Trophoblast cell (in vitro differentiated cells and primary cell): ENCODE measurements at regions not wholly inside any gene's neighbourhood (a gene's known extent, or its start where the extent isn't known, plus 50 kb on each side); places are given as distances from the start of the nearest gene placed in this dataset.

Experiments used
- DNase-seq, 2 donors: peaks; one replicate each; pipeline ENCODE4 v3.0.0-alpha.2; 2016
- H2AFZ ChIP-seq: 2 replicates; pipeline ENCODE4 v1.6.1; 2013; ENCODE audit warnings: low read length, moderate library complexity, mild to moderate bottlenecking; ENCODE audit not compliant: insufficient read depth, poor library complexity
- H2AK5ac ChIP-seq: 2 replicates; pipeline ENCODE4 v1.6.1; 2013; ENCODE audit warnings: mild to moderate bottlenecking, low read length
- H2BK120ac ChIP-seq: 2 replicates; pipeline ENCODE4 v1.6.1; 2013; ENCODE audit warnings: low read length, mild to moderate bottlenecking, moderate library complexity; ENCODE audit not compliant: insufficient read depth, poor library complexity
- H2BK12ac ChIP-seq: 2 replicates; pipeline ENCODE4 v1.6.1; 2013; ENCODE audit warnings: mild to moderate bottlenecking, low read length, moderate library complexity
- H2BK5ac ChIP-seq: 2 replicates; pipeline ENCODE4 v1.6.1; 2013; ENCODE audit warnings: low read length, low read depth, moderate library complexity, mild to moderate bottlenecking; ENCODE audit not compliant: poor library complexity
- H3K14ac ChIP-seq: 2 replicates; pipeline ENCODE4 v1.6.1; 2013; ENCODE audit warnings: mild to moderate bottlenecking, low read length
- H3K18ac ChIP-seq: 2 replicates; pipeline ENCODE4 v1.6.1; 2013; ENCODE audit warnings: mild to moderate bottlenecking, low read length
- H3K23ac ChIP-seq: 2 replicates; pipeline ENCODE4 v1.6.1; 2013; ENCODE audit warnings: low read length
- H3K27ac ChIP-seq: 2 replicates; pipeline ENCODE4 v1.5.1; 2013; ENCODE audit warnings: low read depth, mild to moderate bottlenecking, inconsistent platforms, low read length, moderate library complexity
- H3K27me3 ChIP-seq: 2 replicates; pipeline ENCODE4 v1.6.1; 2013; ENCODE audit warnings: inconsistent platforms, mild to moderate bottlenecking, low read length, moderate library complexity; ENCODE audit not compliant: insufficient read depth
- H3K36me3 ChIP-seq, 2 experiments: 1 replicate in 1 of 2; 2 replicates in 1 of 2; pipeline ENCODE4 v1.6.1; 2013; ENCODE audit warnings: low read length in 2 of 2, mild to moderate bottlenecking in 2 of 2, moderate library complexity in 1 of 2; ENCODE audit not compliant: insufficient read depth in 2 of 2, control insufficient read depth in 1 of 2
- H3K4ac ChIP-seq: 2 replicates; pipeline ENCODE4 v1.6.1; 2013; ENCODE audit warnings: low read depth, mild to moderate bottlenecking, low read length, moderate library complexity
- H3K4me1 ChIP-seq, 2 experiments: 1 replicate in 1 of 2; 2 replicates in 1 of 2; pipeline ENCODE4 v1.6.1; 2013; ENCODE audit warnings: low read length in 2 of 2, mild to moderate bottlenecking in 2 of 2, moderate library complexity in 1 of 2; ENCODE audit not compliant: insufficient read depth in 2 of 2, control insufficient read depth in 1 of 2
- H3K4me2 ChIP-seq: 2 replicates; pipeline ENCODE4 v1.6.1; 2013; ENCODE audit warnings: inconsistent platforms, mild to moderate bottlenecking, low read length, moderate library complexity
- H3K4me3 ChIP-seq: 2 replicates; pipeline ENCODE4 v1.5.1; 2013; ENCODE audit warnings: mild to moderate bottlenecking, low read depth, low read length, inconsistent platforms
- H3K79me1 ChIP-seq: one replicate; pipeline ENCODE4 v1.6.1; 2013; ENCODE audit warnings: low read length
- H3K79me2 ChIP-seq: 2 replicates; pipeline ENCODE4 v1.6.1; 2013; ENCODE audit warnings: low read length, mild to moderate bottlenecking; ENCODE audit not compliant: control insufficient read depth, insufficient read depth, poor library complexity
- H3K9ac ChIP-seq: 2 replicates; pipeline ENCODE4 v1.6.1; 2013; ENCODE audit warnings: mild to moderate bottlenecking, low read length
- H3K9me3 ChIP-seq: 2 replicates; pipeline ENCODE4 v1.6.1; 2013; ENCODE audit warnings: low read depth, mild to moderate bottlenecking, control low read depth, inconsistent platforms, low read length; ENCODE audit not compliant: insufficient read depth
- H4K12ac ChIP-seq: 2 replicates; pipeline ENCODE4 v1.6.1; 2013; ENCODE audit warnings: low read depth, mild to moderate bottlenecking, low read length, moderate library complexity
- H4K8ac ChIP-seq: 2 replicates; pipeline ENCODE4 v1.6.1; 2013; ENCODE audit warnings: low read depth, mild to moderate bottlenecking, low read length, moderate library complexity
- H4K91ac ChIP-seq: one replicate; pipeline ENCODE4 v1.6.1; 2013; ENCODE audit warnings: low read depth, mild to moderate bottlenecking, low read length, moderate library complexity
- WGBS: extraction: QIAGEN DNeasy Blood & Tissue Kit; methylation state at CpG from one replicate; pipeline ENCODE4 v1.1.7; 2013; ENCODE audit warnings: missing lambda C conversion rate; ENCODE audit not compliant: insufficient read length, insufficient coverage; ENCODE audit errors: extremely low coverage; 5-methylcytosine and 5-hydroxymethylcytosine counted together

DNA sequence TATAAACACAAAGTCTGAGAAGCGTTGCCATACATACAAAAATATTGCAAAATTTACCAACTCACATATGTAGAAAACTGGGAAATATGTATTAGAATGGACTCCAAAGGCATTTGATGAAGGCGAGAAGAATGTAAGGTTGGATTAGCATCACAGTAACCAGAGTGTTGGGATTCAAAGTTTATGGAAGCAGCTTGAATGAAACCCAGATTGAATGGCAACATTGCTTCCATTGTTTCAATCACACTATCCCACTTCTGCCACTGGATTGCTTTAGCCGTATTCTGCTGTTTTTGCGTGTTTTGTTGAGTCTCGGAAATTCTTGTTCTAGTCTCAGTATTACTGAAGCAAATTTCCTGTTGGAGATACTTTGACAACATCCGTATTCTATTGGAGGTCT is 609.0 kb upstream of the LRATD1 start:
- Histone ChIP-seq H3K4ac (no peak overlapping the region), H3K27ac (no peak overlapping the region), H3K4me1 (no peaks in the 10 kb centered on the region), H2BK120ac (no peak overlapping the region), H3K23ac (no peak overlapping the region), H2AK5ac (no peak overlapping the region), H3K79me2 (no peaks in the 10 kb centered on the region), H2AFZ (no peak overlapping the region), H3K79me1 (no peaks in the 10 kb centered on the region), H3K27me3 (no peaks in the 10 kb centered on the region), H4K8ac (no peak overlapping the region), H4K12ac (no peak overlapping the region), H3K9ac (no peak overlapping the region), H4K91ac (no peak overlapping the region), H2BK5ac (no peak overlapping the region), H2BK12ac (no peak overlapping the region), H3K4me2 (no peak overlapping the region), H3K9me3 (no peaks in the 10 kb centered on the region), H3K14ac (no peak overlapping the region), H3K4me3 (no peak overlapping the region), H3K18ac (no peak overlapping the region), H3K36me3 (no peaks in the 10 kb centered on the region)
- no CpG with 5 or more reads among the region's 6 CpGs for WGBS
- no peak for DNase-seq

- H3K9ac ChIP-seq = no peak overlapping the region
- no peaks in the 10 kb centered on the region for H3K79me2 ChIP-seq
- DNase-seq = no peak
- no peak overlapping the region for H2BK120ac ChIP-seq
- no peak overlapping the region for H2BK12ac ChIP-seq
- H3K23ac ChIP-seq = no peak overlapping the region
- H3K4me2 ChIP-seq = no peak overlapping the region
- no peak overlapping the region for H3K14ac ChIP-seq
- H2BK5ac ChIP-seq = no peak overlapping the region
- no peak overlapping the region for H3K27ac ChIP-seq
- H2AFZ ChIP-seq = no peak overlapping the region
- H4K12ac ChIP-seq = no peak overlapping the region
- no peak overlapping the region for H3K4me3 ChIP-seq
- H3K36me3 ChIP-seq = no peaks in the 10 kb centered on the region
- H3K27me3 ChIP-seq = no peaks in the 10 kb centered on the region
- no peaks in the 10 kb centered on the region for H3K9me3 ChIP-seq
- WGBS = no CpG with 5 or more reads among the region's 2 CpGs
- H3K18ac ChIP-seq = no peak overlapping the region
- no peak overlapping the region for H4K8ac ChIP-seq
- no peak overlapping the region for H3K4ac ChIP-seq
- no peak overlapping the region for H4K91ac ChIP-seq
- no peaks in the 10 kb centered on the region for H3K4me1 ChIP-seq
- H3K79me1 ChIP-seq = no peaks in the 10 kb centered on the region
- no peak overlapping the region for H2AK5ac ChIP-seq
Measured at GRCh38 chr2:14039134-14039533, 593.4 kb upstream of the LRATD1 start.

- H3K4ac ChIP-seq = no peak overlapping the region
- H3K36me3 ChIP-seq = no peaks in the 10 kb centered on the region
- WGBS = no CpG with 5 or more reads among the region's 2 CpGs
- H3K4me3 ChIP-seq = no peak overlapping the region
- no peak overlapping the region for H3K9ac ChIP-seq
- H3K4me1 ChIP-seq = no peaks in the 10 kb centered on the region
- no peak overlapping the region for H2BK5ac ChIP-seq
- H3K4me2 ChIP-seq = no peak overlapping the region
- no peak overlapping the region for H3K14ac ChIP-seq
- H3K9me3 ChIP-seq = no peaks in the 10 kb centered on the region
- H3K23ac ChIP-seq = no peak overlapping the region
- no peak overlapping the region for H3K27ac ChIP-seq
- H3K79me1 ChIP-seq = no peaks in the 10 kb centered on the region
- H2AK5ac ChIP-seq = no peak overlapping the region
- no peak for DNase-seq
- H2BK120ac ChIP-seq = no peak overlapping the region
- H4K91ac ChIP-seq = no peak overlapping the region
- no peak overlapping the region for H2BK12ac ChIP-seq
- no peak overlapping the region for H2AFZ ChIP-seq
- H4K12ac ChIP-seq = no peak overlapping the region
- no peak overlapping the region for H4K8ac ChIP-seq
- H3K79me2 ChIP-seq = no peaks in the 10 kb centered on the region
- no peaks in the 10 kb centered on the region for H3K27me3 ChIP-seq
- no peak overlapping the region for H3K18ac ChIP-seq
Measured at GRCh38 chr2:14047491-14047890, 585.0 kb upstream of the LRATD1 start.

DNA sequence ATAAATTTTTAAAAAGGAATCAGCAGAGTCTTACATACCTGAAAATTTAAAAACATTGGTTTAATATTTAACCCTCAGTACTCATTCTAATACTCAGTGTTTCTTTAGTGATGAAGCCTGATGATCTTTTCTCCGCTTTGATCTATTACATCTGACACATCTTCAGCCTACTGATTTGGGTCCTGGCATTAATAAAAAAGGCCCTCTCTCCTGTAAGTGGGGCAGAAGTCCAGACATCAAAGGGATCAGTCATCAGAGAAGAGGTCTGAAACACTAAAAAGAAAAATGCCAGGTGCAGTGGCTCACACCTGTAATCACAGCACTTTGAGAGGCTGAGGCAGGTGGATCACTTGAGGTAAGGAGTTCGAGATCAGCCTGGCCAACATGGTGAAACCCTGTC is 581.1 kb upstream of the LRATD1 start:
- Histone ChIP-seq H3K27ac (no peak overlapping the region), H3K18ac (no peak overlapping the region)

More for the DNA sequence above, 581.1 kb upstream of the LRATD1 start:
- Histone ChIP-seq H3K79me2 (no peaks in the 10 kb centered on the region), H3K27me3 (no peaks in the 10 kb centered on the region), H3K23ac (no peak overlapping the region), H3K4ac (no peak overlapping the region), H2AK5ac (no peak overlapping the region), H2BK12ac (no peak overlapping the region), H3K9ac (no peak overlapping the region), H2BK120ac (no peak overlapping the region), H3K9me3 (no peaks in the 10 kb centered on the region), H3K4me2 (no peak overlapping the region), H3K14ac (no peak overlapping the region), H3K79me1 (no peaks in the 10 kb centered on the region), H4K91ac (no peak overlapping the region), H3K4me1 (no peaks in the 10 kb centered on the region), H2BK5ac (no peak overlapping the region), H3K4me3 (no peak overlapping the region), H3K36me3 (no peaks in the 10 kb centered on the region), H4K12ac (no peak overlapping the region), H2AFZ (no peak overlapping the region), H4K8ac (no peak overlapping the region)
- no CpG with 5 or more reads among the region's 2 CpGs for WGBS
- DNase-seq = no peak
